HEK293 (cell line): ENCODE measurements at regions not wholly inside any gene's neighbourhood (a gene's known extent, or its start where the extent isn't known, plus 50 kb on each side); places are given as distances from the start of the nearest gene placed in this dataset.

Source experiments
- CTCF ChIA-PET: fragments of 350-600 bp; formaldehyde crosslinking; extraction: SDS; loops from one replicate; lab custom pipeline; 2021; ENCODE audit warnings: antibody characterized with exemption; lab: Yijun Ruan, JAX
- POLR2A ChIA-PET: fragments of 300-600 bp; formaldehyde crosslinking; extraction: SDS; loops from one replicate; lab custom pipeline; 2020; ENCODE audit warnings: antibody characterized with exemption, inconsistent platforms; lab: Yijun Ruan, JAX
- H3K27ac ChIP-seq: fragments of 200-500 bp; sonication (Bioruptor generic); 2 replicates; pipeline ENCODE4 v1.5.1; 2014; ENCODE audit warnings: low read depth, low read length, control low read depth, inconsistent platforms; ENCODE audit errors: extremely low read depth
- H3K36me3 ChIP-seq, 2 experiments: fragments of 200-500 bp in 1 of 2; sonication (Bioruptor generic) in 1 of 2; 1 replicate in 1 of 2; 2 replicates in 1 of 2; pipeline ENCODE4 v1.5.1; 2014 to 2017; ENCODE audit warnings: inconsistent platforms in 2 of 2, low read length in 2 of 2; ENCODE audit not compliant: control insufficient read depth in 2 of 2, insufficient read depth in 1 of 2
- H3K4me1 ChIP-seq: fragments of 200-500 bp; sonication (Bioruptor generic); 2 replicates; pipeline ENCODE4 v1.5.1; 2014; ENCODE audit warnings: mild to moderate bottlenecking, low read length, inconsistent platforms; ENCODE audit not compliant: control insufficient read depth, insufficient read depth
- H3K4me3 ChIP-seq: 2 replicates; pipeline ENCODE4 v1.5.1; 2011; ENCODE audit warnings: low read depth, mild to moderate bottlenecking, control low read depth, low read length, moderate library complexity
- H3K9me3 ChIP-seq: fragments of 200-500 bp; sonication (Bioruptor generic); 2 replicates; pipeline ENCODE4 v1.5.1; 2014; ENCODE audit warnings: low read depth, low read length, inconsistent platforms; ENCODE audit not compliant: control insufficient read depth, insufficient read depth
- FEZF1 ChIP-seq: fragments of 450-650 bp; formaldehyde crosslinking; IDR thresholded peaks from 2 replicates; pipeline ENCODE4 v1.5.1; 2016; ENCODE audit warnings: missing biosample characterization, missing genetic modification characterization
- GFI1B ChIP-seq: fragments of 450-650 bp; formaldehyde crosslinking; IDR thresholded peaks from 2 replicates; pipeline ENCODE4 v1.5.1; 2016; ENCODE audit warnings: missing biosample characterization, missing genetic modification characterization
- GLI2 ChIP-seq: fragments of 450-650 bp; formaldehyde crosslinking; IDR thresholded peaks from 2 replicates; pipeline ENCODE4; 2017; ENCODE audit warnings: missing biosample characterization, missing genetic modification characterization, low read depth, borderline replicate concordance
- GLIS1 ChIP-seq: fragments of 450-650 bp; formaldehyde crosslinking; IDR thresholded peaks from 2 replicates; pipeline ENCODE4 v1.5.1; 2016; ENCODE audit warnings: missing biosample characterization, missing genetic modification characterization
- KLF7 ChIP-seq: fragments of 450-650 bp; formaldehyde crosslinking; IDR thresholded peaks from 2 replicates; pipeline ENCODE4 v1.5.1; 2016; ENCODE audit warnings: missing biosample characterization, missing genetic modification characterization, borderline replicate concordance
- KLF9 ChIP-seq: fragments of 450-650 bp; formaldehyde crosslinking; IDR thresholded peaks from 2 replicates; pipeline ENCODE4 v1.5.1; 2016; ENCODE audit warnings: missing biosample characterization, missing genetic modification characterization, low read depth
- PRDM1 ChIP-seq: fragments of 450-650 bp; formaldehyde crosslinking; IDR thresholded peaks from 2 replicates; pipeline ENCODE4; 2016; ENCODE audit warnings: missing biosample characterization, missing genetic modification characterization
- ZFP69B ChIP-seq: fragments of 450-650 bp; formaldehyde crosslinking; IDR thresholded peaks from 2 replicates; pipeline ENCODE4 v1.5.1; 2016; ENCODE audit warnings: missing biosample characterization, missing genetic modification characterization
- ZNF121 ChIP-seq: fragments of 450-650 bp; formaldehyde crosslinking; IDR thresholded peaks from 2 replicates; pipeline ENCODE4 v1.5.1; 2016; ENCODE audit warnings: missing biosample characterization, missing genetic modification characterization
- ZNF132 ChIP-seq: fragments of 450-650 bp; formaldehyde crosslinking; IDR thresholded peaks from 2 replicates; pipeline ENCODE4 v1.5.1; 2017; ENCODE audit warnings: missing biosample characterization, missing genetic modification characterization, borderline replicate concordance
- ZNF157 ChIP-seq: fragments of 450-650 bp; formaldehyde crosslinking; IDR thresholded peaks from 2 replicates; pipeline ENCODE4 v1.5.1; 2016; ENCODE audit warnings: missing biosample characterization, missing genetic modification characterization
- ZNF16 ChIP-seq: fragments of 450-650 bp; formaldehyde crosslinking; IDR thresholded peaks from 2 replicates; pipeline ENCODE4 v1.5.1; 2016; ENCODE audit warnings: low read depth, missing biosample characterization, missing genetic modification characterization
- ZNF221 ChIP-seq: fragments of 450-650 bp; formaldehyde crosslinking; IDR thresholded peaks from 2 replicates; pipeline ENCODE4 v1.5.1; 2017; ENCODE audit warnings: missing biosample characterization, missing genetic modification characterization, borderline replicate concordance
- ZNF24 ChIP-seq: fragments of 450-650 bp; formaldehyde crosslinking; IDR thresholded peaks from 2 replicates; pipeline ENCODE4 v1.5.1; 2016; ENCODE audit warnings: missing biosample characterization, missing genetic modification characterization
- ZNF274 ChIP-seq, 2 experiments: fragments of 200-500 bp in 1 of 2; fragments of 450-650 bp in 1 of 2; sonication (Bioruptor generic) in 1 of 2; formaldehyde crosslinking in 1 of 2; IDR thresholded peaks; 2 replicates each; pipeline versions ENCODE4 v1.5.1 to v1.6.1; 2014 to 2016; ENCODE audit warnings: borderline replicate concordance in 1 of 2, inconsistent platforms in 1 of 2, low read length in 1 of 2, missing biosample characterization in 1 of 2, missing genetic modification characterization in 1 of 2
- ZNF433 ChIP-seq: fragments of 450-650 bp; formaldehyde crosslinking; IDR thresholded peaks from 2 replicates; pipeline ENCODE4 v1.5.1; 2016; ENCODE audit warnings: missing biosample characterization, missing genetic modification characterization, low read depth
- ZNF521 ChIP-seq: fragments of 450-650 bp; formaldehyde crosslinking; IDR thresholded peaks from 2 replicates; pipeline ENCODE4 v1.5.1; 2017; ENCODE audit warnings: missing biosample characterization, mild to moderate bottlenecking, missing genetic modification characterization
- ZNF529 ChIP-seq: fragments of 450-650 bp; formaldehyde crosslinking; IDR thresholded peaks from 2 replicates; pipeline ENCODE4 v1.5.1; 2017; ENCODE audit warnings: missing genetic modification characterization, missing biosample characterization; ENCODE audit not compliant: insufficient replicate concordance
- ZNF558 ChIP-seq: fragments of 450-650 bp; formaldehyde crosslinking; IDR thresholded peaks from 2 replicates; pipeline ENCODE4 v1.5.1; 2016; ENCODE audit warnings: missing biosample characterization, missing genetic modification characterization
- ZNF561 ChIP-seq: fragments of 450-650 bp; IDR thresholded peaks from 2 replicates; pipeline ENCODE4 v1.5.1; 2018; ENCODE audit warnings: missing biosample characterization, missing genetic modification characterization, borderline replicate concordance
- ZNF596 ChIP-seq: fragments of 450-650 bp; IDR thresholded peaks from 2 replicates; pipeline ENCODE4 v1.5.0; 2018; ENCODE audit warnings: missing biosample characterization, mild to moderate bottlenecking, missing genetic modification characterization, moderate library complexity
- ZNF626 ChIP-seq: fragments of 450-650 bp; sonication (Bioruptor Pico); formaldehyde crosslinking; IDR thresholded peaks from 2 replicates; pipeline ENCODE4 v1.5.1; 2018; ENCODE audit warnings: missing biosample characterization, missing genetic modification characterization, inconsistent platforms
- ZNF654 ChIP-seq: fragments of 450-650 bp; formaldehyde crosslinking; IDR thresholded peaks from 2 replicates; pipeline ENCODE4 v1.5.1; 2016; ENCODE audit warnings: low read depth, missing biosample characterization, missing genetic modification characterization
- TF ChIP-seq, protein P1 (sequence below): fragments of 450-650 bp; formaldehyde crosslinking; IDR thresholded peaks from 2 replicates; pipeline ENCODE4 v1.5.1; 2016; ENCODE audit warnings: missing biosample characterization, missing genetic modification characterization
- TF ChIP-seq, protein P2 (sequence below): fragments of 450-650 bp; formaldehyde crosslinking; IDR thresholded peaks from 2 replicates; pipeline ENCODE4 v1.5.1; 2017; ENCODE audit warnings: missing biosample characterization, missing genetic modification characterization

DNA sequence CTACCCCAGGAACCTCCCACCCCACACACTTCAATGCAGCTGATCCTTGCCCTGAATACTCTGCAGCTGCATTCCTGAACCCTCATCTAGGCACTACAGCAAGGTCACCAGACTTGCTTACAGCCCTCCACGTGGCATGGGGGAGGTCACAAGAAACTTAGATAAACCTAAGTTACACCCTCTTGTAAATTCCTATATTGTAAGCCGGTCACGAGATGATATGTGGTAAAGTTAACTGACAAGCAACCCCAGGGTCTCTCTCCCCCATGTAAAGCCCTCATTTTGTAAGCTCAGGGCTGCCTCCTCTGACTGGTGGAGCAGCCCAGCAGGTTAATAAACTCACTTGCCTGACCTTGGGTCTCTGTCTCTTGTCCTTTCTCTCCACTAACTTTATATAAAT, 570.7 kb downstream of the PCDH7 start:
- no peak overlapping the region for H3K4me3 ChIP-seq
- ChIA-PET CTCF (no interaction called here), POLR2A (no interaction called here)
- no peak for TF ChIP-seq ZNF132 (tag by site-specific recombination)
- no peak for TF ChIP-seq ZNF596 (tag by site-specific recombination)
- no peak for TF ChIP-seq KLF9 (tag by site-specific recombination)
- no peak for TF ChIP-seq GFI1B (tag by site-specific recombination)
- no peak for TF ChIP-seq ZNF521 (tag by site-specific recombination)
- no peak for TF ChIP-seq GLIS1
- no peak for TF ChIP-seq ZFP69B (tag by site-specific recombination)
- TF ChIP-seq ZNF626 (tag by site-specific recombination): no peak
- no peak for TF ChIP-seq FEZF1 (tag by site-specific recombination)
- TF ChIP-seq ZNF16 (tag by site-specific recombination): no peak
- TF ChIP-seq ZNF558: no peak
- TF ChIP-seq PRDM1 (tag by site-specific recombination): no peak
- no peak overlapping the region for H3K27ac ChIP-seq
- H3K4me1 ChIP-seq: no peaks in the 10 kb centered on the region
- no peaks in the 10 kb centered on the region for H3K9me3 ChIP-seq
- H3K36me3 ChIP-seq: no peaks in the 10 kb centered on the region

DNA sequence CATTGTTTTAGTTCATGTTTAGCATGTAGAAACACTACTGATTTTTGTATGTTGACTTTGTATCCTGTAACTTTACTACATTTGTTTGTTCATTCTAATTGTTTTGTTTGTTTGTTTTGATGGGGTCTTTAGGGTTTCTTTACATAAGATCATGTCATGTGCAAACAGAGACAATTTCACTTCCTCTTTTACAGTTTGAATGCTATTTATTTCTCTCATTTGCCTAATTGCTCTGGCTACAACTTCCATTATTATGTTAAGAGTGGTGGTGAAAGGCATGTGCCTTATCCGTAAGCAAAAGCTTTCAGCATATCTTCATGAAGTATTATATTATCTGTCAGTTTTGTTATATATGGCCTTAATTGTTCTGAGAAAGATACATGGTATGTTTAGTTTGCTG, 571.1 kb downstream of the PCDH7 start:
- TF ChIP-seq ZFP69B (tag by site-specific recombination) (no peak), ZNF433 (tag by site-specific recombination) (no peak), ZNF274 (IDR thresholded peaks at IDR 0.05; ENCODE audit: low read length) (no peak), ZNF274 (tag by site-specific recombination; IDR thresholded peaks at IDR 0.05; ENCODE audit: borderline replicate concordance) (no peak), ZNF157 (tag by site-specific recombination) (no peak), ZNF221 (tag by site-specific recombination) (no peak), ZNF529 (no peak), KLF7 (tag by site-specific recombination) (no peak), GLI2 (no peak), FEZF1 (tag by site-specific recombination) (no peak), ZNF24 (tag by site-specific recombination) (no peak), ZNF121 (no peak), ZNF654 (tag by site-specific recombination) (no peak), ZNF561 (no peak)
- TF ChIP-seq, protein P1, sequence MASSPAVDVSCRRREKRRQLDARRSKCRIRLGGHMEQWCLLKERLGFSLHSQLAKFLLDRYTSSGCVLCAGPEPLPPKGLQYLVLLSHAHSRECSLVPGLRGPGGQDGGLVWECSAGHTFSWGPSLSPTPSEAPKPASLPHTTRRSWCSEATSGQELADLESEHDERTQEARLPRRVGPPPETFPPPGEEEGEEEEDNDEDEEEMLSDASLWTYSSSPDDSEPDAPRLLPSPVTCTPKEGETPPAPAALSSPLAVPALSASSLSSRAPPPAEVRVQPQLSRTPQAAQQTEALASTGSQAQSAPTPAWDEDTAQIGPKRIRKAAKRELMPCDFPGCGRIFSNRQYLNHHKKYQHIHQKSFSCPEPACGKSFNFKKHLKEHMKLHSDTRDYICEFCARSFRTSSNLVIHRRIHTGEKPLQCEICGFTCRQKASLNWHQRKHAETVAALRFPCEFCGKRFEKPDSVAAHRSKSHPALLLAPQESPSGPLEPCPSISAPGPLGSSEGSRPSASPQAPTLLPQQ (tag by site-specific recombination): no peak
- TF ChIP-seq, protein P2, sequence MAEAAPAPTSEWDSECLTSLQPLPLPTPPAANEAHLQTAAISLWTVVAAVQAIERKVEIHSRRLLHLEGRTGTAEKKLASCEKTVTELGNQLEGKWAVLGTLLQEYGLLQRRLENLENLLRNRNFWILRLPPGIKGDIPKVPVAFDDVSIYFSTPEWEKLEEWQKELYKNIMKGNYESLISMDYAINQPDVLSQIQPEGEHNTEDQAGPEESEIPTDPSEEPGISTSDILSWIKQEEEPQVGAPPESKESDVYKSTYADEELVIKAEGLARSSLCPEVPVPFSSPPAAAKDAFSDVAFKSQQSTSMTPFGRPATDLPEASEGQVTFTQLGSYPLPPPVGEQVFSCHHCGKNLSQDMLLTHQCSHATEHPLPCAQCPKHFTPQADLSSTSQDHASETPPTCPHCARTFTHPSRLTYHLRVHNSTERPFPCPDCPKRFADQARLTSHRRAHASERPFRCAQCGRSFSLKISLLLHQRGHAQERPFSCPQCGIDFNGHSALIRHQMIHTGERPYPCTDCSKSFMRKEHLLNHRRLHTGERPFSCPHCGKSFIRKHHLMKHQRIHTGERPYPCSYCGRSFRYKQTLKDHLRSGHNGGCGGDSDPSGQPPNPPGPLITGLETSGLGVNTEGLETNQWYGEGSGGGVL (tag by site-specific recombination): no peak
- no peaks in the 10 kb centered on the region for H3K4me1 ChIP-seq
- ChIA-PET CTCF (no interaction called here), POLR2A (no interaction called here)
- no peak overlapping the region for H3K27ac ChIP-seq
- no peaks in the 10 kb centered on the region for H3K36me3 ChIP-seq
- no peak overlapping the region for H3K4me3 ChIP-seq
- H3K9me3 ChIP-seq: no peaks in the 10 kb centered on the region
